GM23338 (cell line): ENCODE measurements at regions not wholly inside any gene's neighbourhood (a gene's known extent, or its start where the extent isn't known, plus 50 kb on each side); places are given as distances from the start of the nearest gene placed in this dataset.

Source experiments
- ATAC-seq: fragments of 200-7000 bp; cut with Tn5 transposase; 3 replicates; pipeline ENCODE4 v1.9.1; 2020
- DNase-seq: peaks from one replicate; pipeline ENCODE4 v3.0.0-alpha.2; 2015; ENCODE audit warnings: low spot score
- H2AFZ ChIP-seq: fragments of 200-600 bp; sonication (generic); 2 replicates; pipeline ENCODE4 v1.8.0; 2016; ENCODE audit warnings: antibody characterized with exemption, mild to moderate bottlenecking, moderate library complexity
- H3F3A ChIP-seq: fragments of 200-600 bp; sonication (generic); replicated peaks from 2 replicates; pipeline ENCODE4 v1.8.0; 2017; ENCODE audit warnings: antibody characterized with exemption, mixed run types, low read depth
- H3K27ac ChIP-seq: fragments of 200-600 bp; sonication (generic); 2 replicates; pipeline ENCODE4 v1.6.1; 2016; ENCODE audit warnings: low read depth
- H3K27me3 ChIP-seq: fragments of 200-600 bp; sonication (generic); 2 replicates; pipeline ENCODE4 v1.8.0; 2016; ENCODE audit warnings: mild to moderate bottlenecking, mixed run types, moderate library complexity; ENCODE audit not compliant: insufficient read depth
- H3K36me3 ChIP-seq: fragments of 200-600 bp; sonication (generic); 2 replicates; pipeline ENCODE4 v1.8.0; 2016; ENCODE audit warnings: mild to moderate bottlenecking; ENCODE audit not compliant: insufficient read depth
- H3K4me1 ChIP-seq: fragments of 200-600 bp; sonication (generic); 2 replicates; pipeline ENCODE4 v1.8.0; 2016; ENCODE audit warnings: mild to moderate bottlenecking, moderate library complexity; ENCODE audit not compliant: insufficient read depth
- H3K4me2 ChIP-seq: fragments of 200-600 bp; sonication (generic); 2 replicates; pipeline ENCODE4 v1.7.1; 2017; ENCODE audit warnings: mixed run types
- H3K4me3 ChIP-seq: fragments of 200-600 bp; sonication (generic); 2 replicates; pipeline ENCODE4 v1.6.1; 2016; ENCODE audit warnings: mixed run types
- H3K79me2 ChIP-seq: fragments of 200-600 bp; sonication (generic); replicated peaks from 2 replicates; pipeline ENCODE4 v1.8.0; 2017; ENCODE audit warnings: mild to moderate bottlenecking; ENCODE audit not compliant: insufficient read depth
- H3K9me2 ChIP-seq: fragments of 200-600 bp; sonication (generic); 2 replicates; pipeline ENCODE4 v1.8.0; 2017; ENCODE audit not compliant: insufficient read depth
- H4K20me1 ChIP-seq: fragments of 200-600 bp; sonication (generic); replicated peaks from 2 replicates; pipeline ENCODE4 v1.8.0; 2017; ENCODE audit warnings: mild to moderate bottlenecking; ENCODE audit not compliant: insufficient read depth
- H3K27ac Mint-ChIP-seq: 2 replicates; pipeline ENCODE4 v1.8.0; 2020; ENCODE audit warnings: inconsistent platforms, mild to moderate bottlenecking, moderate library complexity, mixed read lengths
- H3K27me3 Mint-ChIP-seq: 3 replicates; pipeline ENCODE4 v1.8.0; 2022; ENCODE audit warnings: low read depth, mild to moderate bottlenecking, moderate library complexity, mixed read lengths, inconsistent platforms; ENCODE audit not compliant: insufficient read depth, poor library complexity
- H3K36me3 Mint-ChIP-seq: 3 replicates; pipeline ENCODE4 v1.8.0; 2021; ENCODE audit warnings: low read depth, mild to moderate bottlenecking, inconsistent platforms, moderate library complexity, mixed read lengths
- H3K4me1 Mint-ChIP-seq: 3 replicates; pipeline ENCODE4 v1.8.0; 2020; ENCODE audit warnings: mild to moderate bottlenecking, inconsistent platforms, mixed read lengths
- H3K4me3 Mint-ChIP-seq: 3 replicates; pipeline ENCODE4 v1.8.0; 2021; ENCODE audit warnings: moderate library complexity, mild to moderate bottlenecking, inconsistent platforms, mixed read lengths
- H3K9me3 Mint-ChIP-seq: 3 replicates; pipeline ENCODE4 v1.8.0; 2020; ENCODE audit warnings: moderate library complexity, mild to moderate bottlenecking, inconsistent platforms, mixed read lengths
- CREB1 ChIP-seq: fragments of 250-450 bp; sonication (Bioruptor Pico); IDR thresholded peaks from 2 replicates; pipeline ENCODE4 v1.5.0; 2020; ENCODE audit warnings: low read depth, mild to moderate bottlenecking, moderate library complexity
- CTCF ChIP-seq, 2 experiments: fragments of 200-600 bp in 1 of 2; sonication (generic) in 1 of 2; conservative IDR thresholded peaks; 2 replicates each; pipeline versions ENCODE4 v1.5.1 to v1.6.1; 2016 to 2017; ENCODE audit warnings: antibody characterized with exemption in 2 of 2, low read depth in 2 of 2, mild to moderate bottlenecking in 2 of 2, moderate library complexity in 1 of 2
- ETS1 ChIP-seq: IDR thresholded peaks from 2 replicates; pipeline ENCODE4 v1.6.1; 2016; ENCODE audit warnings: antibody characterized with exemption
- EZH2 ChIP-seq: fragments of 200-600 bp; sonication (generic); IDR thresholded peaks from one replicate; pipeline ENCODE4 v1.8.0; 2017; ENCODE audit warnings: antibody characterized with exemption, mild to moderate bottlenecking, low read depth; ENCODE audit not compliant: unreplicated experiment
- EZH2phosphoT487 ChIP-seq: fragments of 200-600 bp; sonication (generic); IDR thresholded peaks from one replicate; pipeline ENCODE4 v1.8.1; 2018; ENCODE audit warnings: antibody characterized with exemption; ENCODE audit not compliant: unreplicated experiment
- JUNB ChIP-seq: IDR thresholded peaks from one replicate; pipeline ENCODE4 v1.6.1; 2016; ENCODE audit warnings: antibody characterized with exemption; ENCODE audit not compliant: unreplicated experiment
- NANOG ChIP-seq: IDR thresholded peaks from 2 replicates; pipeline ENCODE4 v1.6.1; 2016; ENCODE audit warnings: antibody characterized with exemption, borderline replicate concordance
- POLR2AphosphoS5 ChIP-seq: IDR thresholded peaks from 2 replicates; pipeline ENCODE4 v1.6.1; 2016; ENCODE audit warnings: antibody characterized with exemption, low read depth
- STAT1 ChIP-seq: IDR thresholded peaks from one replicate; pipeline ENCODE4 v1.6.1; 2016; ENCODE audit warnings: antibody characterized with exemption; ENCODE audit not compliant: unreplicated experiment
- ZNF114 ChIP-seq: fragments of 250-450 bp; sonication (Bioruptor Pico); IDR thresholded peaks from 2 replicates; pipeline ENCODE4 v1.5.0; 2020; ENCODE audit warnings: mild to moderate bottlenecking, moderate library complexity
- ZNF331 ChIP-seq: fragments of 250-450 bp; sonication (Bioruptor Pico); IDR thresholded peaks from 2 replicates; pipeline ENCODE4 v1.5.0; 2020; ENCODE audit warnings: low read depth, mild to moderate bottlenecking, moderate library complexity
- TF ChIP-seq, protein P1 (sequence below): fragments of 250-450 bp; sonication (Bioruptor Pico); IDR thresholded peaks from 2 replicates; pipeline ENCODE4 v1.5.0; 2020; ENCODE audit warnings: mild to moderate bottlenecking, moderate library complexity
- TF ChIP-seq, protein P2 (sequence below): IDR thresholded peaks from one replicate; pipeline ENCODE4 v1.6.1; 2018; ENCODE audit warnings: antibody characterized with exemption; ENCODE audit not compliant: unreplicated experiment

- no peaks in the 10 kb centered on the region for H3K27me3 Mint-ChIP-seq
Observed at GRCh38 chr4:137181293-137181899, 350.9 kb downstream of the PCDH18 start.

More at GRCh38 chr4:137181293-137181899, 350.9 kb downstream of the PCDH18 start:
- no peak overlapping the region for H3K27ac ChIP-seq
- Mint-ChIP-seq H3K36me3 (no peaks in the 10 kb centered on the region), H3K4me3 (no peak overlapping the region), H3K27ac (no peak overlapping the region), H3K4me1 (no peaks in the 10 kb centered on the region), H3K9me3 (no peaks in the 10 kb centered on the region)
- no peaks in the 10 kb centered on the region for H3K27me3 ChIP-seq
- no peak for TF ChIP-seq CTCF (conservative IDR thresholded peaks at IDR 0.05; ENCODE audit: low read depth in 2 of 2)
- no peak for TF ChIP-seq ETS1
- TF ChIP-seq EZH2 = no peak
- no peak for TF ChIP-seq NANOG
- no peak for TF ChIP-seq ZNF331 (CRISPR knock-in tag)
- TF ChIP-seq POLR2AphosphoS5 = no peak
- no peak for TF ChIP-seq ZNF114 (CRISPR knock-in tag)
- no peak for TF ChIP-seq CREB1 (CRISPR knock-in tag)
- TF ChIP-seq, protein P1, sequence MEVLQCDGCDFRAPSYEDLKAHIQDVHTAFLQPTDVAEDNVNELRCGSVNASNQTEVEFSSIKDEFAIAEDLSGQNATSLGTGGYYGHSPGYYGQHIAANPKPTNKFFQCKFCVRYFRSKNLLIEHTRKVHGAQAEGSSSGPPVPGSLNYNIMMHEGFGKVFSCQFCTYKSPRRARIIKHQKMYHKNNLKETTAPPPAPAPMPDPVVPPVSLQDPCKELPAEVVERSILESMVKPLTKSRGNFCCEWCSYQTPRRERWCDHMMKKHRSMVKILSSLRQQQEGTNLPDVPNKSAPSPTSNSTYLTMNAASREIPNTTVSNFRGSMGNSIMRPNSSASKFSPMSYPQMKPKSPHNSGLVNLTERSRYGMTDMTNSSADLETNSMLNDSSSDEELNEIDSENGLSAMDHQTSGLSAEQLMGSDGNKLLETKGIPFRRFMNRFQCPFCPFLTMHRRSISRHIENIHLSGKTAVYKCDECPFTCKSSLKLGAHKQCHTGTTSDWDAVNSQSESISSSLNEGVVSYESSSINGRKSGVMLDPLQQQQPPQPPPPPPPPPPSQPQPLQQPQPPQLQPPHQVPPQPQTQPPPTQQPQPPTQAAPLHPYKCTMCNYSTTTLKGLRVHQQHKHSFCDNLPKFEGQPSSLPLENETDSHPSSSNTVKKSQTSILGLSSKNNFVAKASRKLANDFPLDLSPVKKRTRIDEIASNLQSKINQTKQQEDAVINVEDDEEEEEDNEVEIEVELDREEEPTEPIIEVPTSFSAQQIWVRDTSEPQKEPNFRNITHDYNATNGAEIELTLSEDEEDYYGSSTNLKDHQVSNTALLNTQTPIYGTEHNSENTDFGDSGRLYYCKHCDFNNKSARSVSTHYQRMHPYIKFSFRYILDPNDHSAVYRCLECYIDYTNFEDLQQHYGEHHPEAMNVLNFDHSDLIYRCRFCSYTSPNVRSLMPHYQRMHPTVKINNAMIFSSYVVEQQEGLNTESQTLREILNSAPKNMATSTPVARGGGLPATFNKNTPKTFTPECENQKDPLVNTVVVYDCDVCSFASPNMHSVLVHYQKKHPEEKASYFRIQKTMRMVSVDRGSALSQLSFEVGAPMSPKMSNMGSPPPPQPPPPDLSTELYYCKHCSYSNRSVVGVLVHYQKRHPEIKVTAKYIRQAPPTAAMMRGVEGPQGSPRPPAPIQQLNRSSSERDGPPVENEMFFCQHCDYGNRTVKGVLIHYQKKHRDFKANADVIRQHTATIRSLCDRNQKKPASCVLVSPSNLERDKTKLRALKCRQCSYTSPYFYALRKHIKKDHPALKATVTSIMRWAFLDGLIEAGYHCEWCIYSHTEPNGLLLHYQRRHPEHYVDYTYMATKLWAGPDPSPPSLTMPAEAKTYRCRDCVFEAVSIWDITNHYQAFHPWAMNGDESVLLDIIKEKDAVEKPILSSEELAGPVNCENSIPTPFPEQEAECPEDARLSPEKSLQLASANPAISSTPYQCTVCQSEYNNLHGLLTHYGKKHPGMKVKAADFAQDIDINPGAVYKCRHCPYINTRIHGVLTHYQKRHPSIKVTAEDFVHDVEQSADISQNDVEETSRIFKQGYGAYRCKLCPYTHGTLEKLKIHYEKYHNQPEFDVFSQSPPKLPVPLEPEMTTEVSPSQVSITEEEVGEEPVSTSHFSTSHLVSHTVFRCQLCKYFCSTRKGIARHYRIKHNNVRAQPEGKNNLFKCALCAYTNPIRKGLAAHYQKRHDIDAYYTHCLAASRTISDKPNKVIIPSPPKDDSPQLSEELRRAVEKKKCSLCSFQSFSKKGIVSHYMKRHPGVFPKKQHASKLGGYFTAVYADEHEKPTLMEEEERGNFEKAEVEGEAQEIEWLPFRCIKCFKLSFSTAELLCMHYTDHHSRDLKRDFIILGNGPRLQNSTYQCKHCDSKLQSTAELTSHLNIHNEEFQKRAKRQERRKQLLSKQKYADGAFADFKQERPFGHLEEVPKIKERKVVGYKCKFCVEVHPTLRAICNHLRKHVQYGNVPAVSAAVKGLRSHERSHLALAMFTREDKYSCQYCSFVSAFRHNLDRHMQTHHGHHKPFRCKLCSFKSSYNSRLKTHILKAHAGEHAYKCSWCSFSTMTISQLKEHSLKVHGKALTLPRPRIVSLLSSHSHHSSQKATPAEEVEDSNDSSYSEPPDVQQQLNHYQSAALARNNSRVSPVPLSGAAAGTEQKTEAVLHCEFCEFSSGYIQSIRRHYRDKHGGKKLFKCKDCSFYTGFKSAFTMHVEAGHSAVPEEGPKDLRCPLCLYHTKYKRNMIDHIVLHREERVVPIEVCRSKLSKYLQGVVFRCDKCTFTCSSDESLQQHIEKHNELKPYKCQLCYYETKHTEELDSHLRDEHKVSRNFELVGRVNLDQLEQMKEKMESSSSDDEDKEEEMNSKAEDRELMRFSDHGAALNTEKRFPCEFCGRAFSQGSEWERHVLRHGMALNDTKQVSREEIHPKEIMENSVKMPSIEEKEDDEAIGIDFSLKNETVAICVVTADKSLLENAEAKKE (CRISPR knock-in tag) = no peak
- no peak for TF ChIP-seq STAT1
- TF ChIP-seq, protein P2, sequence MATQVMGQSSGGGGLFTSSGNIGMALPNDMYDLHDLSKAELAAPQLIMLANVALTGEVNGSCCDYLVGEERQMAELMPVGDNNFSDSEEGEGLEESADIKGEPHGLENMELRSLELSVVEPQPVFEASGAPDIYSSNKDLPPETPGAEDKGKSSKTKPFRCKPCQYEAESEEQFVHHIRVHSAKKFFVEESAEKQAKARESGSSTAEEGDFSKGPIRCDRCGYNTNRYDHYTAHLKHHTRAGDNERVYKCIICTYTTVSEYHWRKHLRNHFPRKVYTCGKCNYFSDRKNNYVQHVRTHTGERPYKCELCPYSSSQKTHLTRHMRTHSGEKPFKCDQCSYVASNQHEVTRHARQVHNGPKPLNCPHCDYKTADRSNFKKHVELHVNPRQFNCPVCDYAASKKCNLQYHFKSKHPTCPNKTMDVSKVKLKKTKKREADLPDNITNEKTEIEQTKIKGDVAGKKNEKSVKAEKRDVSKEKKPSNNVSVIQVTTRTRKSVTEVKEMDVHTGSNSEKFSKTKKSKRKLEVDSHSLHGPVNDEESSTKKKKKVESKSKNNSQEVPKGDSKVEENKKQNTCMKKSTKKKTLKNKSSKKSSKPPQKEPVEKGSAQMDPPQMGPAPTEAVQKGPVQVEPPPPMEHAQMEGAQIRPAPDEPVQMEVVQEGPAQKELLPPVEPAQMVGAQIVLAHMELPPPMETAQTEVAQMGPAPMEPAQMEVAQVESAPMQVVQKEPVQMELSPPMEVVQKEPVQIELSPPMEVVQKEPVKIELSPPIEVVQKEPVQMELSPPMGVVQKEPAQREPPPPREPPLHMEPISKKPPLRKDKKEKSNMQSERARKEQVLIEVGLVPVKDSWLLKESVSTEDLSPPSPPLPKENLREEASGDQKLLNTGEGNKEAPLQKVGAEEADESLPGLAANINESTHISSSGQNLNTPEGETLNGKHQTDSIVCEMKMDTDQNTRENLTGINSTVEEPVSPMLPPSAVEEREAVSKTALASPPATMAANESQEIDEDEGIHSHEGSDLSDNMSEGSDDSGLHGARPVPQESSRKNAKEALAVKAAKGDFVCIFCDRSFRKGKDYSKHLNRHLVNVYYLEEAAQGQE = no peak
- TF ChIP-seq EZH2phosphoT487 = no peak
- no peak for TF ChIP-seq JUNB
- no peak overlapping the region for H2AFZ ChIP-seq
- no peaks in the 10 kb centered on the region for H3K4me1 ChIP-seq
- no peak overlapping the region for H3K4me2 ChIP-seq
- no peaks in the 10 kb centered on the region for H3F3A ChIP-seq
- ATAC-seq = no peak
- H3K36me3 ChIP-seq = no peaks in the 10 kb centered on the region
- DNase-seq = no peak
- no peaks in the 10 kb centered on the region for H3K79me2 ChIP-seq
- no peaks in the 10 kb centered on the region for H3K9me2 ChIP-seq
- no peaks in the 10 kb centered on the region for H4K20me1 ChIP-seq
- no peak overlapping the region for H3K4me3 ChIP-seq
